HepG2 (cell line): ENCODE measurements at regions not wholly inside any gene's neighbourhood (a gene's known extent, or its start where the extent isn't known, plus 50 kb on each side); places are given as distances from the start of the nearest gene placed in this dataset.

Experiments
- ARID5B ChIP-seq: IDR thresholded peaks from 2 replicates; pipeline ENCODE4 v1.4.0; 2020; ENCODE audit warnings: mild to moderate bottlenecking, missing genetic modification reagents
- FOXA1 ChIP-seq, 2 experiments: fragments of 450-650 bp in 1 of 2; sonication (generic) in 1 of 2; formaldehyde crosslinking in 1 of 2; IDR thresholded peaks; 2 replicates each; pipeline versions ENCODE4 v1.4.0 to v1.6.1; 2016 to 2020; ENCODE audit warnings: missing genetic modification reagents in 1 of 2
- SNAPC4 ChIP-seq: sonication (generic); formaldehyde crosslinking; IDR thresholded peaks from 2 replicates; pipeline ENCODE4 v1.4.0; 2020; ENCODE audit warnings: mild to moderate bottlenecking, missing genetic modification reagents
- TGIF2 ChIP-seq: IDR thresholded peaks from 2 replicates; pipeline ENCODE4 v1.6.1; 2016; ENCODE audit warnings: control low read depth, missing compliant biosample characterization

- TF ChIP-seq ARID5B (CRISPR knock-in tag) (no peak), FOXA1 (IDR thresholded peaks at IDR 0.05) (no peak), FOXA1 (CRISPR knock-in tag; IDR thresholded peaks at IDR 0.05) (no peak), SNAPC4 (CRISPR knock-in tag) (no peak), TGIF2 (CRISPR knock-in tag) (no peak)
Measured at GRCh38 chr7:34311591-34311990, 346.4 kb upstream of the NPSR1 start (continued).
